K562 (cell line): ENCODE measurements at regions not wholly inside any gene's neighbourhood (a gene's known extent, or its start where the extent isn't known, plus 50 kb on each side); places are given as distances from the start of the nearest gene placed in this dataset.

Experiments
- ARID3B ChIP-seq: fragments of 250-450 bp; sonication (Bioruptor Pico); IDR thresholded peaks from 2 replicates; pipeline ENCODE4 v1.4.0; 2020; ENCODE audit warnings: borderline replicate concordance
- ESRRA ChIP-seq: fragments of 450-650 bp; IDR thresholded peaks from 2 replicates; pipeline ENCODE4 v1.6.1; 2014; ENCODE audit warnings: low read depth, mild to moderate bottlenecking, moderate library complexity, borderline replicate concordance
- PRDM10 ChIP-seq: fragments of 450-650 bp; IDR thresholded peaks from 2 replicates; pipeline ENCODE4 v1.6.1; 2018; ENCODE audit not compliant: partially characterized antibody
- ZNF785 ChIP-seq: fragments of 250-450 bp; sonication (Bioruptor Pico); IDR thresholded peaks from 2 replicates; pipeline ENCODE4 v1.4.0; 2020; ENCODE audit warnings: mild to moderate bottlenecking

GRCh38 chr7:50166997-50167965 is 74.2 kb upstream of the ZPBP start (continued):
- TF ChIP-seq ARID3B (no peak), PRDM10 (no peak), ESRRA (no peak), ZNF785 (no peak)
